Fibroblast of lung (primary cell): ENCODE measurements at regions not wholly inside any gene's neighbourhood (a gene's known extent, or its start where the extent isn't known, plus 50 kb on each side); places are given as distances from the start of the nearest gene placed in this dataset.

Source experiments
- DNase-seq, 2 donors: peaks; one replicate each; pipeline versions ENCODE4 v3.0.0 to v3.0.0-alpha.2; 2010; ENCODE audit warnings: low read depth in 2 of 2
- H2AFZ ChIP-seq: 2 replicates; pipeline ENCODE4 v1.5.1; 2012; ENCODE audit warnings: low read length, control low read depth, inconsistent platforms
- H3K27ac ChIP-seq: 2 replicates; pipeline ENCODE4 v1.5.1; 2011; ENCODE audit warnings: low read length, control low read depth; ENCODE audit not compliant: insufficient read depth
- H3K27me3 ChIP-seq: 2 replicates; pipeline ENCODE4 v1.5.1; 2011; ENCODE audit warnings: mild to moderate bottlenecking, low read length; ENCODE audit not compliant: control insufficient read depth, insufficient read depth
- H3K36me3 ChIP-seq: 2 replicates; pipeline ENCODE4 v1.5.1; 2011; ENCODE audit warnings: low read length; ENCODE audit not compliant: control insufficient read depth, insufficient read depth
- H3K4me1 ChIP-seq: 2 replicates; pipeline ENCODE4 v1.5.1; 2011; ENCODE audit warnings: low read length; ENCODE audit not compliant: control insufficient read depth, insufficient read depth; ENCODE audit errors: extremely low read depth
- H3K4me2 ChIP-seq: 2 replicates; pipeline ENCODE4 v1.5.1; 2011; ENCODE audit warnings: low read length, control low read depth; ENCODE audit not compliant: insufficient read depth; ENCODE audit errors: extremely low read depth
- H3K4me3 ChIP-seq, 4 experiments: fragments of 200-600 bp in 1 of 4; sonication (generic) in 1 of 4; replicated peaks in 1 of 4; 2 replicates each; pipeline ENCODE4 v1.5.1; 2011 to 2016; ENCODE audit warnings: low read length in 4 of 4, low read depth in 3 of 4, mild to moderate bottlenecking in 3 of 4, control low read depth in 2 of 4, inconsistent platforms in 1 of 4, mixed read lengths in 1 of 4; ENCODE audit not compliant: insufficient read depth in 1 of 4; ENCODE audit errors: control extremely low read depth in 1 of 4
- H3K79me2 ChIP-seq: 2 replicates; pipeline ENCODE4 v1.5.1; 2012; ENCODE audit warnings: mild to moderate bottlenecking, low read length, inconsistent platforms; ENCODE audit not compliant: control insufficient read depth, insufficient read depth
- H3K9ac ChIP-seq: 2 replicates; pipeline ENCODE4 v1.5.1; 2011; ENCODE audit warnings: mild to moderate bottlenecking, low read length, control low read depth; ENCODE audit not compliant: insufficient read depth
- H3K9me3 ChIP-seq: 2 replicates; pipeline ENCODE4 v1.5.1; 2012; ENCODE audit warnings: low read depth, low read length; ENCODE audit not compliant: control insufficient read depth, insufficient read depth
- H4K20me1 ChIP-seq: 2 replicates; pipeline ENCODE4 v1.5.1; 2011; ENCODE audit warnings: low read length; ENCODE audit not compliant: control insufficient read depth, insufficient read depth; ENCODE audit errors: extremely low read depth
- CTCF ChIP-seq, 2 donors: IDR thresholded peaks in 1 of 2; conservative IDR thresholded peaks in 1 of 2; 1 replicate in 1 of 2; 2 replicates in 1 of 2; pipeline ENCODE4 v1.5.1; 2011 to 2012; ENCODE audit warnings: low read length in 2 of 2, control low read depth in 1 of 2, inconsistent platforms in 1 of 2, low read depth in 1 of 2, mild to moderate bottlenecking in 1 of 2
- EZH2 ChIP-seq: IDR thresholded peaks from 2 replicates; pipeline ENCODE4 v1.5.1; 2012; ENCODE audit warnings: low read length, control low read depth, mild to moderate bottlenecking; ENCODE audit errors: missing control alignments

GRCh38 chr4:110989125-110989524 is 366.2 kb upstream of the PITX2 start:
- Histone ChIP-seq H3K9me3 (no peaks in the 10 kb centered on the region), H2AFZ (no peak overlapping the region), H3K4me1 (no peaks in the 10 kb centered on the region), H3K79me2 (no peaks in the 10 kb centered on the region), H3K27ac (no peak overlapping the region), H3K4me2 (no peak overlapping the region), H3K9ac (no peak overlapping the region), H3K27me3 (no peaks in the 10 kb centered on the region), H4K20me1 (no peaks in the 10 kb centered on the region), H3K36me3 (no peaks in the 10 kb centered on the region), H3K4me3 (no peak overlapping the region)
- TF ChIP-seq CTCF (conservative IDR thresholded peaks at IDR 0.05 in 1 of 2, IDR thresholded peaks at IDR 0.05 in 1 of 2; ENCODE audit: low read depth in 1 of 2, low read length in 2 of 2) (no peak), EZH2 (no peak)
- DNase-seq: no peak

- no peak overlapping the region for H3K9ac ChIP-seq
- H3K79me2 ChIP-seq: no peaks in the 10 kb centered on the region
- H3K27me3 ChIP-seq: no peaks in the 10 kb centered on the region
- H2AFZ ChIP-seq: no peak overlapping the region
- H3K36me3 ChIP-seq: no peaks in the 10 kb centered on the region
- H3K4me1 ChIP-seq: no peaks in the 10 kb centered on the region
- H3K9me3 ChIP-seq: no peaks in the 10 kb centered on the region
- no peak overlapping the region for H3K27ac ChIP-seq
- H4K20me1 ChIP-seq: no peaks in the 10 kb centered on the region
- no peak for DNase-seq
- TF ChIP-seq CTCF (conservative IDR thresholded peaks at IDR 0.05 in 1 of 2, IDR thresholded peaks at IDR 0.05 in 1 of 2; ENCODE audit: low read depth in 1 of 2, low read length in 2 of 2) (no peak), EZH2 (no peak)
- no peak overlapping the region for H3K4me3 ChIP-seq
- H3K4me2 ChIP-seq: no peak overlapping the region
Observed at GRCh38 chr4:110994781-110995180, 371.9 kb upstream of the PITX2 start.

- H3K9ac ChIP-seq: no peak overlapping the region
- H3K4me3 ChIP-seq: no peak overlapping the region
- H3K4me2 ChIP-seq: no peak overlapping the region
- no peak overlapping the region for H3K27ac ChIP-seq
- no peaks in the 10 kb centered on the region for H3K36me3 ChIP-seq
- H4K20me1 ChIP-seq: no peaks in the 10 kb centered on the region
- H3K9me3 ChIP-seq: no peaks in the 10 kb centered on the region
- no peaks in the 10 kb centered on the region for H3K27me3 ChIP-seq
- no peaks in the 10 kb centered on the region for H3K79me2 ChIP-seq
- DNase-seq: no peak
- no peak overlapping the region for H2AFZ ChIP-seq
- no peak for TF ChIP-seq EZH2
- no peak for TF ChIP-seq CTCF (conservative IDR thresholded peaks at IDR 0.05 in 1 of 2, IDR thresholded peaks at IDR 0.05 in 1 of 2; ENCODE audit: low read depth in 1 of 2, low read length in 2 of 2)
- H3K4me1 ChIP-seq: no peaks in the 10 kb centered on the region
Observed at GRCh38 chr4:110998320-110998719, 375.4 kb upstream of the PITX2 start.
